Hepatocyte (in vitro differentiated cells): ENCODE measurements at regions not wholly inside any gene's neighbourhood (a gene's known extent, or its start where the extent isn't known, plus 50 kb on each side); places are given as distances from the start of the nearest gene placed in this dataset.

Experiments
- CTCF ChIP-seq: fragments of 200-600 bp; sonication (generic); IDR thresholded peaks from 2 replicates; pipeline ENCODE4 v1.5.1; 2016; ENCODE audit warnings: antibody characterized with exemption, mild to moderate bottlenecking; ENCODE audit not compliant: poor library complexity
- EZH2 ChIP-seq: fragments of 200-600 bp; sonication (generic); IDR thresholded peaks from 2 replicates; pipeline ENCODE4 v1.6.1; 2016; ENCODE audit warnings: antibody characterized with exemption, mild to moderate bottlenecking, borderline replicate concordance
- EZH2phosphoT487 ChIP-seq: fragments of 200-600 bp; sonication (generic); IDR thresholded peaks from one replicate; pipeline ENCODE4 v1.6.1; 2018; ENCODE audit warnings: antibody characterized with exemption, mild to moderate bottlenecking, low read depth, moderate library complexity; ENCODE audit not compliant: unreplicated experiment, severe bottlenecking

- TF ChIP-seq CTCF (no peak), EZH2phosphoT487 (no peak), EZH2 (no peak)
Observed at GRCh38 chr2:136479696-136480095, 285.6 kb upstream of the THSD7B start.
